ENCODE measurements at regions not wholly inside any gene's neighbourhood (a gene's known extent, or its start where the extent isn't known, plus 50 kb on each side); places are given as distances from the start of the nearest gene placed in this dataset.

DNA sequence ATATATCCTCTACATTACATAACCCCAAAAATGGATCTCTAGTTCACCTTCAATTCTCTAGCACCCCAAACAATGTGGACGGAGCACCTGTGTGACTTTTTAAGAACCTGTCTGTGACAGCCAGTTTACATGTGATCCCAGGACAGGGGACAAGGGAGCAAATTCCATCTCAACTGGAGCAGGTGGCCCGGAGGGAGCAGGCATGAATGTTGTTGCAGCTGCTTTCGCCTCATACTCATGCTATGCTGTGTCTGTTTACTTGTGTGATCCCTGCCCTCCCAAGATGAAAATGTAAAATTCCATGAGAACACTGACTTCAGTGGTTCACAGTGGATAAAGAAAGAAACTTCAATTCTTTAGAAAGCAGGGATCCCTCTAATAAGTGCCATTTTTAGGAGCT is 600.3 kb downstream of the CDH26 start:
- ChIA-PET POLR2A (no interaction called here), CTCF (no interaction called here)
- H3K9me3 ChIP-seq (ENCODE audit: control insufficient read depth in 1 of 2, insufficient read depth in 1 of 2, low read length in 2 of 2) = no peaks in the 10 kb centered on the region
- H3K36me3 Mint-ChIP-seq (ENCODE audit: low read depth) = no peaks in the 10 kb centered on the region
- H3K27ac ChIP-seq (ENCODE audit: low read depth in 1 of 2, low read length in 2 of 2) = no peak overlapping the region
- intact Hi-C loops (cut with DNase I, micrococcal nuclease) = no loop called here
- H3K4me1 ChIP-seq (ENCODE audit: insufficient read depth, low read length) = no peaks in the 10 kb centered on the region
- peaks cover 0 to 3% of the 10 kb centered on the region in 2 experiments for H3K27me3 ChIP-seq (ENCODE audit: control insufficient read depth in 1 of 2, insufficient read depth in 2 of 2, low read length in 2 of 2)
- no peak overlapping the region for H3K4me3 ChIP-seq (ENCODE audit: low read length)
- no peak for ATAC-seq (ENCODE audit: poor library complexity)
- H3K36me3 ChIP-seq (ENCODE audit: insufficient read depth, low read length) = no peaks in the 10 kb centered on the region
- H3K4me1 Mint-ChIP-seq (ENCODE audit: low read depth) = no peaks in the 10 kb centered on the region
- no peaks in the 10 kb centered on the region for H3K9me3 Mint-ChIP-seq
- H3K4me3 Mint-ChIP-seq = no peak overlapping the region
- H3K27me3 Mint-ChIP-seq = peaks cover 18% of the 10 kb centered on the region
- no peak overlapping the region for H3K27ac Mint-ChIP-seq
- TF ChIP-seq CTCF (IDR thresholded peaks at IDR 0.05) = no peak
- DNase-seq = no peak

DNA sequence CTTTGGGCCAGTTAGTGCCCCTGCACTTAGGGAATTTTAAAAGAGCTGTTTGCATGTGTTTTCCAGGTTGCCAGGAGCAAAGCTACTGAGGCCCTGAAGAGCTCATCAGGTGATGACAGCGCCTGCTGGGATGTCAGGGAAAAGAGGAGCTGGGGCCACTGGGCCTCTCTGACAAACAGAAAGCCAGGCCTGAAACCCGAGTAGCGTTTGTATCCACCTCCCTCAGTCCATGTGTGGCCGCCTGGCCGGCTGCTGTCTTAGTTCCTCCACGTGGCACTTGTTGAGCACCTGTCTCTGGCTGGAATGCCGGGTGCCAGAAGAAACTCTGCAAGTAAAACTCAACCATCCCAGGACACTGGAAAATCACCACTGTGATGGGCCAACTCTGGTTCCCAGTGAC is 601.2 kb downstream of the CDH26 start:
- Histone ChIP-seq H3K4me1 (ENCODE audit: insufficient read depth, low read length) (no peaks in the 10 kb centered on the region), H3K4me3 (ENCODE audit: low read length) (no peak overlapping the region), H3K9me3 (ENCODE audit: control insufficient read depth in 1 of 2, insufficient read depth in 1 of 2, low read length in 2 of 2) (no peaks in the 10 kb centered on the region), H3K27me3 (ENCODE audit: control insufficient read depth in 1 of 2, insufficient read depth in 2 of 2, low read length in 2 of 2) (peaks cover 0 to 3% of the 10 kb centered on the region in 2 experiments), H3K27ac (ENCODE audit: low read depth in 1 of 2, low read length in 2 of 2) (no peak overlapping the region), H3K36me3 (ENCODE audit: insufficient read depth, low read length) (no peaks in the 10 kb centered on the region)
- H3K9me3 Mint-ChIP-seq = no peaks in the 10 kb centered on the region
- TF ChIP-seq CTCF (IDR thresholded peaks at IDR 0.05) = no peak
- no peaks in the 10 kb centered on the region for H3K4me1 Mint-ChIP-seq (ENCODE audit: low read depth)
- DNase-seq = no peak
- ChIA-PET CTCF (no interaction called here), POLR2A (no interaction called here)
- no peak overlapping the region for H3K4me3 Mint-ChIP-seq
- no peak overlapping the region for H3K27ac Mint-ChIP-seq
- intact Hi-C loops (cut with DNase I, micrococcal nuclease) = no loop called here
- H3K36me3 Mint-ChIP-seq (ENCODE audit: low read depth) = no peaks in the 10 kb centered on the region
- ATAC-seq (ENCODE audit: poor library complexity) = no peak
- peaks cover 18% of the 10 kb centered on the region for H3K27me3 Mint-ChIP-seq

- intact Hi-C loops (cut with DNase I, micrococcal nuclease) = no loop called here
- Mint-ChIP-seq H3K27ac (no peak overlapping the region), H3K27me3 (peaks cover 9% of the 10 kb centered on the region)
Observed at GRCh38 chr20:60561052-60561451, 602.8 kb downstream of the CDH26 start.

More at GRCh38 chr20:60561052-60561451, 602.8 kb downstream of the CDH26 start:
- Mint-ChIP-seq H3K4me1 (ENCODE audit: low read depth) (no peaks in the 10 kb centered on the region), H3K36me3 (ENCODE audit: low read depth) (no peaks in the 10 kb centered on the region), H3K4me3 (no peak overlapping the region), H3K9me3 (no peaks in the 10 kb centered on the region)
- Histone ChIP-seq H3K4me3 (ENCODE audit: low read length) (no peak overlapping the region), H3K4me1 (ENCODE audit: insufficient read depth, low read length) (no peaks in the 10 kb centered on the region), H3K36me3 (ENCODE audit: insufficient read depth, low read length) (no peaks in the 10 kb centered on the region), H3K27ac (ENCODE audit: low read depth in 1 of 2, low read length in 2 of 2) (no peak overlapping the region), H3K9me3 (ENCODE audit: control insufficient read depth in 1 of 2, insufficient read depth in 1 of 2, low read length in 2 of 2) (no peaks in the 10 kb centered on the region), H3K27me3 (ENCODE audit: control insufficient read depth in 1 of 2, insufficient read depth in 2 of 2, low read length in 2 of 2) (peaks cover 0 to 3% of the 10 kb centered on the region in 2 experiments)
- CTCF ChIA-PET = no interaction called here
- POLR2A ChIA-PET = no interaction called here
- TF ChIP-seq CTCF (IDR thresholded peaks at IDR 0.05) = no peak
- DNase-seq (no peak), ATAC-seq (ENCODE audit: poor library complexity) (no peak)

All from CD4-positive, alpha-beta T cell (primary cell).